GM23338 (cell line): ENCODE measurements at regions not wholly inside any gene's neighbourhood (a gene's known extent, or its start where the extent isn't known, plus 50 kb on each side); places are given as distances from the start of the nearest gene placed in this dataset.

Experiments
- CREB1 ChIP-seq: fragments of 250-450 bp; sonication (Bioruptor Pico); IDR thresholded peaks from 2 replicates; pipeline ENCODE4 v1.5.0; 2020; ENCODE audit warnings: low read depth, mild to moderate bottlenecking, moderate library complexity
- EZH2 ChIP-seq: fragments of 200-600 bp; sonication (generic); IDR thresholded peaks from one replicate; pipeline ENCODE4 v1.8.0; 2017; ENCODE audit warnings: antibody characterized with exemption, mild to moderate bottlenecking, low read depth; ENCODE audit not compliant: unreplicated experiment
- EZH2phosphoT487 ChIP-seq: fragments of 200-600 bp; sonication (generic); IDR thresholded peaks from one replicate; pipeline ENCODE4 v1.8.1; 2018; ENCODE audit warnings: antibody characterized with exemption; ENCODE audit not compliant: unreplicated experiment
- NANOG ChIP-seq: IDR thresholded peaks from 2 replicates; pipeline ENCODE4 v1.6.1; 2016; ENCODE audit warnings: antibody characterized with exemption, borderline replicate concordance
- POLR2AphosphoS5 ChIP-seq: IDR thresholded peaks from 2 replicates; pipeline ENCODE4 v1.6.1; 2016; ENCODE audit warnings: antibody characterized with exemption, low read depth
- ZNF114 ChIP-seq: fragments of 250-450 bp; sonication (Bioruptor Pico); IDR thresholded peaks from 2 replicates; pipeline ENCODE4 v1.5.0; 2020; ENCODE audit warnings: mild to moderate bottlenecking, moderate library complexity
- ZNF331 ChIP-seq: fragments of 250-450 bp; sonication (Bioruptor Pico); IDR thresholded peaks from 2 replicates; pipeline ENCODE4 v1.5.0; 2020; ENCODE audit warnings: low read depth, mild to moderate bottlenecking, moderate library complexity
- TF ChIP-seq, protein P1 (sequence below): IDR thresholded peaks from one replicate; pipeline ENCODE4 v1.6.1; 2018; ENCODE audit warnings: antibody characterized with exemption; ENCODE audit not compliant: unreplicated experiment
- TF ChIP-seq, protein P2 (sequence below), 2 experiments: fragments of 200-600 bp in 1 of 2; sonication (generic) in 1 of 2; conservative IDR thresholded peaks; 2 replicates each; pipeline versions ENCODE4 v1.5.1 to v1.6.1; 2016 to 2017; ENCODE audit warnings: antibody characterized with exemption in 2 of 2, low read depth in 2 of 2, mild to moderate bottlenecking in 2 of 2, moderate library complexity in 1 of 2
- TF ChIP-seq, protein P3 (sequence below): IDR thresholded peaks from 2 replicates; pipeline ENCODE4 v1.6.1; 2016; ENCODE audit warnings: antibody characterized with exemption

DNA sequence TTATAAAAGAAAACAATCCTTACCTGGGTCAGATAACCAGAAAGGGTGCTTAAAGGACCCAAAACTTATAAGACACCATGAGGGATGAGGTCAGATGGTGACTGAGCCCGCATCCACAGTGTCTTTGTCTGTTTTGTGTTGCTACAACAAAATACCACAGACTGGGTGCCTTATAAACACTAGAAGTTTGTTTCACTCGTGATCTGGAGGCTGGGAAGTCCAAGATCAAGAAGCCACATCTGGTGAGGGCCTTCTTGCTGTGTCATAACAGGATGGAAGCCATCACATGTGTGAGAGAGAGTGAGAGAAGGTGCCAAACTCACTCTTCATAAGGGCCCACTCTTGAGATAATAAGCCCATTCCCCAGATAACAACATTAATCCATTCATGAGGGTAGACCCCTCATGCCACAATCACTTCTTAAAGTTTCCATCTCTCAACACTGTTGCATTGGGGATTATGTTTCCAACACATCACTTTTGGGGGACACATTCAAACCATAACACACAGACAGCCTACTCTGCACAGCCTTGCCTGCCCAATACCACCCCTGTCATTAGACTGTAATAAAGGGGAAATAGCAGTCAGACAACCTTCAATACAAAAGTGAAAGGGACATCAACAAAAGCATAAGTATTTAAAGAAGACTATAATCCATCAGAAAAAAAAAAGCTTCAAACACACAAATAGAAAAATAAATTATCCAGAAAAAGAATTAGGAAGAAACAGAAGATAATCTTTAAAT lies 249.8 kb downstream of the ANAPC1 start:
- TF ChIP-seq, protein P1, sequence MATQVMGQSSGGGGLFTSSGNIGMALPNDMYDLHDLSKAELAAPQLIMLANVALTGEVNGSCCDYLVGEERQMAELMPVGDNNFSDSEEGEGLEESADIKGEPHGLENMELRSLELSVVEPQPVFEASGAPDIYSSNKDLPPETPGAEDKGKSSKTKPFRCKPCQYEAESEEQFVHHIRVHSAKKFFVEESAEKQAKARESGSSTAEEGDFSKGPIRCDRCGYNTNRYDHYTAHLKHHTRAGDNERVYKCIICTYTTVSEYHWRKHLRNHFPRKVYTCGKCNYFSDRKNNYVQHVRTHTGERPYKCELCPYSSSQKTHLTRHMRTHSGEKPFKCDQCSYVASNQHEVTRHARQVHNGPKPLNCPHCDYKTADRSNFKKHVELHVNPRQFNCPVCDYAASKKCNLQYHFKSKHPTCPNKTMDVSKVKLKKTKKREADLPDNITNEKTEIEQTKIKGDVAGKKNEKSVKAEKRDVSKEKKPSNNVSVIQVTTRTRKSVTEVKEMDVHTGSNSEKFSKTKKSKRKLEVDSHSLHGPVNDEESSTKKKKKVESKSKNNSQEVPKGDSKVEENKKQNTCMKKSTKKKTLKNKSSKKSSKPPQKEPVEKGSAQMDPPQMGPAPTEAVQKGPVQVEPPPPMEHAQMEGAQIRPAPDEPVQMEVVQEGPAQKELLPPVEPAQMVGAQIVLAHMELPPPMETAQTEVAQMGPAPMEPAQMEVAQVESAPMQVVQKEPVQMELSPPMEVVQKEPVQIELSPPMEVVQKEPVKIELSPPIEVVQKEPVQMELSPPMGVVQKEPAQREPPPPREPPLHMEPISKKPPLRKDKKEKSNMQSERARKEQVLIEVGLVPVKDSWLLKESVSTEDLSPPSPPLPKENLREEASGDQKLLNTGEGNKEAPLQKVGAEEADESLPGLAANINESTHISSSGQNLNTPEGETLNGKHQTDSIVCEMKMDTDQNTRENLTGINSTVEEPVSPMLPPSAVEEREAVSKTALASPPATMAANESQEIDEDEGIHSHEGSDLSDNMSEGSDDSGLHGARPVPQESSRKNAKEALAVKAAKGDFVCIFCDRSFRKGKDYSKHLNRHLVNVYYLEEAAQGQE, result no peak
- TF ChIP-seq, protein P2, sequence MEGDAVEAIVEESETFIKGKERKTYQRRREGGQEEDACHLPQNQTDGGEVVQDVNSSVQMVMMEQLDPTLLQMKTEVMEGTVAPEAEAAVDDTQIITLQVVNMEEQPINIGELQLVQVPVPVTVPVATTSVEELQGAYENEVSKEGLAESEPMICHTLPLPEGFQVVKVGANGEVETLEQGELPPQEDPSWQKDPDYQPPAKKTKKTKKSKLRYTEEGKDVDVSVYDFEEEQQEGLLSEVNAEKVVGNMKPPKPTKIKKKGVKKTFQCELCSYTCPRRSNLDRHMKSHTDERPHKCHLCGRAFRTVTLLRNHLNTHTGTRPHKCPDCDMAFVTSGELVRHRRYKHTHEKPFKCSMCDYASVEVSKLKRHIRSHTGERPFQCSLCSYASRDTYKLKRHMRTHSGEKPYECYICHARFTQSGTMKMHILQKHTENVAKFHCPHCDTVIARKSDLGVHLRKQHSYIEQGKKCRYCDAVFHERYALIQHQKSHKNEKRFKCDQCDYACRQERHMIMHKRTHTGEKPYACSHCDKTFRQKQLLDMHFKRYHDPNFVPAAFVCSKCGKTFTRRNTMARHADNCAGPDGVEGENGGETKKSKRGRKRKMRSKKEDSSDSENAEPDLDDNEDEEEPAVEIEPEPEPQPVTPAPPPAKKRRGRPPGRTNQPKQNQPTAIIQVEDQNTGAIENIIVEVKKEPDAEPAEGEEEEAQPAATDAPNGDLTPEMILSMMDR (conservative IDR thresholded peaks at IDR 0.05; ENCODE audit: low read depth in 2 of 2), result no peak
- TF ChIP-seq POLR2AphosphoS5, result no peak
- no peak for TF ChIP-seq NANOG
- TF ChIP-seq EZH2, result no peak
- no peak for TF ChIP-seq CREB1 (CRISPR knock-in tag)
- no peak for TF ChIP-seq EZH2phosphoT487
- no peak for TF ChIP-seq ZNF114 (CRISPR knock-in tag)
- TF ChIP-seq ZNF331 (CRISPR knock-in tag), result no peak
- TF ChIP-seq, protein P3, sequence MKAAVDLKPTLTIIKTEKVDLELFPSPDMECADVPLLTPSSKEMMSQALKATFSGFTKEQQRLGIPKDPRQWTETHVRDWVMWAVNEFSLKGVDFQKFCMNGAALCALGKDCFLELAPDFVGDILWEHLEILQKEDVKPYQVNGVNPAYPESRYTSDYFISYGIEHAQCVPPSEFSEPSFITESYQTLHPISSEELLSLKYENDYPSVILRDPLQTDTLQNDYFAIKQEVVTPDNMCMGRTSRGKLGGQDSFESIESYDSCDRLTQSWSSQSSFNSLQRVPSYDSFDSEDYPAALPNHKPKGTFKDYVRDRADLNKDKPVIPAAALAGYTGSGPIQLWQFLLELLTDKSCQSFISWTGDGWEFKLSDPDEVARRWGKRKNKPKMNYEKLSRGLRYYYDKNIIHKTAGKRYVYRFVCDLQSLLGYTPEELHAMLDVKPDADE, result no peak
